NCI-H524 treated with DMSO at 0.1 percent for 48 hours (cell line): ENCODE measurements at regions not wholly inside any gene's neighbourhood (a gene's known extent, or its start where the extent isn't known, plus 50 kb on each side); places are given as distances from the start of the nearest gene placed in this dataset.

Experiments used
- DNase-seq: peaks from one replicate; lab custom pipeline; 2025; lab: John Stamatoyannopoulos, UW

- no peak for DNase-seq
These were observed 1657.0 kb upstream of the PRR20A start for GRCh38 chr13:55483626-55484158.

- DNase-seq, result no peak
These were observed 1647.4 kb upstream of the PRR20A start for GRCh38 chr13:55493297-55493696.

- DNase-seq, result no peak
These were observed 1643.2 kb upstream of the PRR20A start for GRCh38 chr13:55497486-55497885.

- DNase-seq, result no peak
These were observed 1640.0 kb upstream of the PRR20A start for GRCh38 chr13:55500694-55501093.

GRCh38 chr13:55516610-55517009, 1624.1 kb upstream of the PRR20A start:
- no peak for DNase-seq

- no peak for DNase-seq
These were observed 1623.4 kb upstream of the PRR20A start for GRCh38 chr13:55517312-55517711.

- no peak for DNase-seq
These were observed 1612.3 kb upstream of the PRR20A start for GRCh38 chr13:55528434-55528833.

- no peak for DNase-seq
These were observed 1606.4 kb upstream of the PRR20A start for GRCh38 chr13:55534306-55534705.

- no peak for DNase-seq
These were observed 1602.3 kb upstream of the PRR20A start for GRCh38 chr13:55538424-55538823.

GRCh38 chr13:55543053-55543452, 1597.7 kb upstream of the PRR20A start:
- no peak for DNase-seq

GRCh38 chr13:55550624-55551023, 1590.1 kb upstream of the PRR20A start:
- no peak for DNase-seq

GRCh38 chr13:55553701-55554100, 1587.0 kb upstream of the PRR20A start:
- peak; percentile 46 for DNase-seq

- no peak for DNase-seq
These were observed 1586.0 kb upstream of the PRR20A start for GRCh38 chr13:55554741-55555140.

- DNase-seq, result no peak
These were observed 1580.4 kb upstream of the PRR20A start for GRCh38 chr13:55560331-55560730.

- DNase-seq, result no peak
These were observed 1577.5 kb upstream of the PRR20A start for GRCh38 chr13:55563267-55563666.

- no peak for DNase-seq
These were observed 1574.4 kb upstream of the PRR20A start for GRCh38 chr13:55566334-55566733.

GRCh38 chr13:55566779-55567178, 1573.9 kb upstream of the PRR20A start:
- no peak for DNase-seq

GRCh38 chr13:55567721-55568625, 1572.7 kb upstream of the PRR20A start:
- DNase-seq, result no peak

- DNase-seq, result no peak
These were observed 1571.6 kb upstream of the PRR20A start for GRCh38 chr13:55569082-55569481.

- no peak for DNase-seq
These were observed 1571.2 kb upstream of the PRR20A start for GRCh38 chr13:55569514-55569913.

GRCh38 chr13:55570371-55570770, 1570.3 kb upstream of the PRR20A start:
- DNase-seq, result no peak

- no peak for DNase-seq
These were observed 1569.4 kb upstream of the PRR20A start for GRCh38 chr13:55571237-55571867.

- DNase-seq, result no peak
These were observed 1568.3 kb upstream of the PRR20A start for GRCh38 chr13:55572408-55572807.
